HL-60 (cell line): ENCODE measurements at regions not wholly inside any gene's neighbourhood (a gene's known extent, or its start where the extent isn't known, plus 50 kb on each side); places are given as distances from the start of the nearest gene placed in this dataset.

ENCODE experiments used
- DNase-seq, 2 experiments: peaks; one replicate each; pipeline ENCODE4 v3.0.0-alpha.2; 2010 to 2020; ENCODE audit warnings: low read depth in 1 of 2, low spot score in 1 of 2
- H3K27ac ChIP-seq: fragments of 250-450 bp; sonication (Bioruptor Pico); replicated peaks from 2 replicates; pipeline ENCODE4 v1.5.1; 2020; ENCODE audit warnings: mild to moderate bottlenecking, moderate library complexity
- H3K27me3 ChIP-seq: fragments of 250-450 bp; sonication (Bioruptor Pico); 2 replicates; pipeline ENCODE4 v1.5.1; 2021; ENCODE audit warnings: mild to moderate bottlenecking, moderate library complexity; ENCODE audit not compliant: insufficient read depth, poor library complexity, severe bottlenecking
- H3K4me3 ChIP-seq: replicated peaks from 2 replicates; pipeline ENCODE4 v1.5.1; 2011; ENCODE audit warnings: mild to moderate bottlenecking, control low read depth, low read length; ENCODE audit not compliant: insufficient read depth
- CTCF ChIP-seq: IDR thresholded peaks from one replicate; pipeline ENCODE4 v1.5.1; 2011; ENCODE audit warnings: low read length, control low read depth, inconsistent platforms; ENCODE audit not compliant: insufficient read depth
- GABPA ChIP-seq: IDR thresholded peaks from 2 replicates; pipeline ENCODE4 v1.6.1; 2012; ENCODE audit warnings: low read depth
- POLR2AphosphoS5 ChIP-seq: IDR thresholded peaks from 2 replicates; pipeline ENCODE4 v1.6.1; 2012; ENCODE audit warnings: low read depth
- REST ChIP-seq: IDR thresholded peaks from 2 replicates; pipeline ENCODE4 v1.6.1; 2012; ENCODE audit warnings: low read depth; ENCODE audit not compliant: insufficient replicate concordance
- SPI1 ChIP-seq: IDR thresholded peaks from 2 replicates; pipeline ENCODE4 v1.6.1; 2012; ENCODE audit warnings: low read depth, mild to moderate bottlenecking, borderline replicate concordance

DNA sequence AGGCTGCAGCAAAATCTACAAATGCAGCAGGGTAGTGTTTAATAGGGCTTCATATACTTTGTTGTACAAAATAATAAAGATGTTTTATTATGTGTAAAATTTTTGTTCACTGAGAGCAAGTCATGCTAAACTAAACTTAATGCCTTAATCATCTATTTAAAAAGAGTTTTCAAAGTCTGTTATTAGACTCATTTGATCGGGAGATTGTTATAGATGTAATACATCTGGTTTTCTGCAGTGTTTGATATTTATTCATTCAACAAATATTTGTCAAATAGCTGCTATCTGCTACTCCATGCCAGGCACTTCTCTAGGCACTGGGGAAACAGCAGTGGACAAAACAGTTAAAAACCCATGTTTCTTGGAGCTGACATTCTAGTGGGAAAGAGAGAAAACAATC, 233.6 kb downstream of the FMR1NB start:
- TF ChIP-seq REST (no peak), GABPA (no peak), CTCF (no peak), POLR2AphosphoS5 (no peak), SPI1 (no peak)
- DNase-seq = no peak
- Histone ChIP-seq H3K27me3 (no peaks in the 10 kb centered on the region), H3K27ac (no peak overlapping the region), H3K4me3 (no peak overlapping the region)

- H3K27ac ChIP-seq = no peak overlapping the region
- no peaks in the 10 kb centered on the region for H3K27me3 ChIP-seq
- H3K4me3 ChIP-seq = no peak overlapping the region
- no peak for TF ChIP-seq SPI1
- no peak for TF ChIP-seq REST
- TF ChIP-seq POLR2AphosphoS5 = no peak
- TF ChIP-seq CTCF = no peak
- no peak for TF ChIP-seq GABPA
- no peak for DNase-seq
Measured at GRCh38 chrX:148215726-148216125, 234.6 kb downstream of the FMR1NB start.

DNA sequence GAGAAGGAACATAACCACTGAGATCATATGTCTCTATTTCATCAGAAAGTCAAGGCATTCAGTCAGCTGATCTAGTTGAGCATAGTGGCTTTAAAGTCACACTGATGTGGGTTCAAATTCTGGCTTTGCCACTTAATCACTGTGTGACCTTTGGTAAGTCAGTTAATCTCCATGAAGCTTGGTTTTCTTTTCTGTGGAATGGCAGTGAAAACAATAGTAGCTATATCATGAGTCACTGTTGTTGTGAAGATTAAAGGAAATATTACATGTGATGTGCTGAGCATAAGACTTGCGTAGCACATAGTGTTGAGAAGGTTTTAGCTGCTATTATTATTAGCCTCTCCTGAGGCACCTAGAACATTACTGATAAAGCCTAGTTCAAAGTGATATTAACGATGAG, 242.2 kb downstream of the FMR1NB start:
- DNase-seq = no peak
- TF ChIP-seq GABPA = no peak
- TF ChIP-seq REST = no peak
- no peak for TF ChIP-seq POLR2AphosphoS5
- TF ChIP-seq CTCF = no peak
- no peak for TF ChIP-seq SPI1
- Histone ChIP-seq H3K27me3 (no peaks in the 10 kb centered on the region), H3K4me3 (no peak overlapping the region), H3K27ac (no peak overlapping the region)
